Suprapubic skin (tissue), 3 donors: ENCODE measurements at regions not wholly inside any gene's neighbourhood (a gene's known extent, or its start where the extent isn't known, plus 50 kb on each side); places are given as distances from the start of the nearest gene placed in this dataset.
"Not testable (repeated sequence)": the region's sequence is repeated elsewhere in the genome, so short reads cannot be mapped to it uniquely, and the experiment has no call there.

Experiments used
- CTCF ChIP-seq, 2 donors: fragments of 200-600 bp in 1 of 2; fragments of 450-650 bp in 1 of 2; sonication (generic) in 1 of 2; IDR thresholded peaks; one replicate each; pipeline ENCODE4 v1.5.1; 2016 to 2019; ENCODE audit warnings: antibody characterized with exemption in 2 of 2, mild to moderate bottlenecking in 1 of 2, moderate library complexity in 1 of 2
- POLR2AphosphoS5 ChIP-seq, 3 donors: sonication (generic); formaldehyde crosslinking; IDR thresholded peaks; one replicate each; pipeline ENCODE4 v1.6.1; 2017; ENCODE audit warnings: antibody characterized with exemption in 3 of 3

GRCh38 chr15:21062619-21063163, 196.6 kb upstream of the POTEB2 start:
- not testable (repeated sequence) for TF ChIP-seq POLR2AphosphoS5, CTCF (IDR thresholded peaks at IDR 0.05)
